WTC11 (cell line): ENCODE measurements at regions not wholly inside any gene's neighbourhood (a gene's known extent, or its start where the extent isn't known, plus 50 kb on each side); places are given as distances from the start of the nearest gene placed in this dataset.

Experiments used
- ATAC-seq: fragments of 200-7000 bp; cut with Tn5 transposase; 2 replicates; pipeline ENCODE4 v1.10.0; 2021; ENCODE audit warnings: mild to moderate bottlenecking, moderate library complexity
- CTCF ChIA-PET: fragments of 300-600 bp; sonication (Branson Sonifier 250); formaldehyde crosslinking; loops from one replicate; lab custom pipeline; 2021; ENCODE audit warnings: antibody characterized with exemption; lab: Charles Lee
- POLR2A ChIA-PET: fragments of 350-600 bp; sonication (Branson Sonifier 250); formaldehyde crosslinking; loops from one replicate; lab custom pipeline; 2021; ENCODE audit warnings: antibody characterized with exemption; lab: Charles Lee
- DNase-seq: peaks from one replicate; pipeline ENCODE4 v3.0.0; 2021; ENCODE audit warnings: low spot score
- H3K27ac Mint-ChIP-seq: 2 replicates; pipeline ENCODE4 v1.8.0; 2021; ENCODE audit warnings: mixed read lengths
- H3K27me3 Mint-ChIP-seq: 2 replicates; pipeline ENCODE4 v1.8.0; 2021; ENCODE audit warnings: low read depth, mild to moderate bottlenecking, moderate library complexity, mixed read lengths
- H3K36me3 Mint-ChIP-seq: 2 replicates; pipeline ENCODE4 v1.8.0; 2021; ENCODE audit warnings: mixed read lengths
- H3K4me1 Mint-ChIP-seq: 2 replicates; pipeline ENCODE4 v1.8.0; 2022; ENCODE audit warnings: mixed read lengths
- H3K4me3 Mint-ChIP-seq: 2 replicates; pipeline ENCODE4 v1.8.0; 2021; ENCODE audit warnings: mild to moderate bottlenecking, moderate library complexity, mixed read lengths
- H3K9me3 Mint-ChIP-seq: 2 replicates; pipeline ENCODE4 v1.8.0; 2021; ENCODE audit warnings: mixed read lengths
- AR ChIP-seq: fragments of 250-450 bp; sonication (Bioruptor Pico); IDR thresholded peaks from 2 replicates; pipeline ENCODE4 v1.9.0; 2021; ENCODE audit warnings: mild to moderate bottlenecking
- ATF6 ChIP-seq: sonication (generic); formaldehyde crosslinking; IDR thresholded peaks from 2 replicates; pipeline ENCODE4 v1.8.1; 2023; ENCODE audit warnings: mild to moderate bottlenecking, missing genetic modification reagents
- CDX4 ChIP-seq: fragments of 250-450 bp; sonication (Bioruptor Pico); IDR thresholded peaks from 2 replicates; pipeline ENCODE4 v1.9.0; 2021; ENCODE audit warnings: moderate library complexity, mild to moderate bottlenecking, inconsistent platforms, borderline replicate concordance
- FOXJ3 ChIP-seq: sonication (generic); formaldehyde crosslinking; IDR thresholded peaks from 2 replicates; pipeline ENCODE4 v1.9.0; 2021; ENCODE audit warnings: missing genetic modification reagents, mild to moderate bottlenecking, borderline replicate concordance
- FOXK1 ChIP-seq: sonication (generic); formaldehyde crosslinking; IDR thresholded peaks from 2 replicates; pipeline ENCODE4 v1.8.0; 2022; ENCODE audit warnings: mild to moderate bottlenecking, moderate library complexity, missing genetic modification reagents
- HMGA2 ChIP-seq: fragments of 250-450 bp; sonication (Bioruptor Pico); IDR thresholded peaks from 2 replicates; pipeline ENCODE4 v1.4.0; 2021; ENCODE audit warnings: mild to moderate bottlenecking, moderate library complexity
- IRF2 ChIP-seq: sonication (generic); formaldehyde crosslinking; IDR thresholded peaks from 2 replicates; pipeline ENCODE4 v1.8.0; 2022; ENCODE audit warnings: low read depth, missing genetic modification reagents, borderline replicate concordance
- MLX ChIP-seq: sonication (generic); formaldehyde crosslinking; IDR thresholded peaks from 2 replicates; pipeline ENCODE4 v1.8.1; 2023; ENCODE audit warnings: mild to moderate bottlenecking, missing genetic modification reagents, moderate library complexity
- NFATC4 ChIP-seq: fragments of 250-450 bp; sonication (Bioruptor Pico); IDR thresholded peaks from 2 replicates; pipeline ENCODE4 v1.9.0; 2021; ENCODE audit warnings: mild to moderate bottlenecking
- OVOL2 ChIP-seq: fragments of 250-450 bp; sonication (Bioruptor Pico); IDR thresholded peaks from 2 replicates; pipeline ENCODE4 v1.9.0; 2021; ENCODE audit warnings: mild to moderate bottlenecking, borderline replicate concordance
- RORB ChIP-seq: fragments of 250-450 bp; sonication (Bioruptor Pico); IDR thresholded peaks from 2 replicates; pipeline ENCODE4 v1.9.0; 2021; ENCODE audit warnings: mild to moderate bottlenecking
- SMAD3 ChIP-seq: sonication (generic); formaldehyde crosslinking; IDR thresholded peaks from 2 replicates; pipeline ENCODE4 v1.8.0; 2022; ENCODE audit warnings: missing genetic modification reagents, mild to moderate bottlenecking, borderline replicate concordance
- SP1 ChIP-seq: sonication (generic); formaldehyde crosslinking; conservative IDR thresholded peaks from 2 replicates; pipeline ENCODE4 v1.8.1; 2022; ENCODE audit warnings: missing genetic modification reagents
- ZNF416 ChIP-seq: fragments of 250-450 bp; sonication (Bioruptor Pico); IDR thresholded peaks from 2 replicates; pipeline ENCODE4 v1.9.0; 2021; ENCODE audit warnings: mild to moderate bottlenecking, inconsistent platforms
- ZNF423 ChIP-seq: fragments of 250-450 bp; sonication (Bioruptor Pico); IDR thresholded peaks from 2 replicates; pipeline ENCODE4 v2.1.2; 2022; ENCODE audit warnings: mild to moderate bottlenecking, moderate library complexity
- ZSCAN18 ChIP-seq: fragments of 250-450 bp; sonication (Bioruptor Pico); IDR thresholded peaks from 2 replicates; pipeline ENCODE4 v2.1.2; 2022; ENCODE audit warnings: mild to moderate bottlenecking, moderate library complexity

- Mint-ChIP-seq H3K27ac (no peak overlapping the region), H3K36me3 (peaks cover 2% of the 10 kb centered on the region; the same call in 1 of the 2 replicates), H3K4me3 (no peak overlapping the region), H3K9me3 (peaks cover 18% of the 10 kb centered on the region), H3K4me1 (peaks cover 9% of the 10 kb centered on the region), H3K27me3 (no peaks in the 10 kb centered on the region)
- DNase-seq (no peak), ATAC-seq (no peak)
- CTCF ChIA-PET: no interaction called here
- POLR2A ChIA-PET: no interaction called here
- no peak for TF ChIP-seq NFATC4
- no peak for TF ChIP-seq ZSCAN18 (CRISPR knock-in tag)
- no peak for TF ChIP-seq RORB (CRISPR knock-in tag)
- TF ChIP-seq OVOL2: no peak
- TF ChIP-seq MLX (CRISPR knock-in tag): no peak
- TF ChIP-seq ZNF423 (CRISPR knock-in tag): no peak
- no peak for TF ChIP-seq SP1 (CRISPR knock-in tag)
- TF ChIP-seq SMAD3 (CRISPR knock-in tag): no peak
- no peak for TF ChIP-seq AR
- TF ChIP-seq ATF6 (CRISPR knock-in tag): no peak
- TF ChIP-seq ZNF416 (CRISPR knock-in tag): no peak
- no peak for TF ChIP-seq CDX4
- TF ChIP-seq IRF2 (CRISPR knock-in tag): no peak
- no peak for TF ChIP-seq FOXK1 (CRISPR knock-in tag)
Observed at GRCh38 chr15:91632981-91633380, 220.5 kb upstream of the SLCO3A1 start.

- H3K4me1 Mint-ChIP-seq: peaks cover 9% of the 10 kb centered on the region
- H3K36me3 Mint-ChIP-seq: peaks cover 6% of the 10 kb centered on the region; the same call in 1 of the 2 replicates
- no peak for TF ChIP-seq HMGA2 (CRISPR knock-in tag)
- no peak for TF ChIP-seq AR
- no peak for TF ChIP-seq FOXJ3
- POLR2A ChIA-PET: no interaction called here
- H3K4me3 Mint-ChIP-seq: no peak overlapping the region
- H3K27me3 Mint-ChIP-seq: no peaks in the 10 kb centered on the region
- no peak overlapping the region for H3K27ac Mint-ChIP-seq
- CTCF ChIA-PET: no interaction called here
- peaks cover 22% of the 10 kb centered on the region for H3K9me3 Mint-ChIP-seq
- ATAC-seq (no peak), DNase-seq (no peak)
Observed at GRCh38 chr15:91634179-91634578, 219.3 kb upstream of the SLCO3A1 start.
